ENCODE measurements at regions not wholly inside any gene's neighbourhood (a gene's known extent, or its start where the extent isn't known, plus 50 kb on each side); places are given as distances from the start of the nearest gene placed in this dataset.

DNA sequence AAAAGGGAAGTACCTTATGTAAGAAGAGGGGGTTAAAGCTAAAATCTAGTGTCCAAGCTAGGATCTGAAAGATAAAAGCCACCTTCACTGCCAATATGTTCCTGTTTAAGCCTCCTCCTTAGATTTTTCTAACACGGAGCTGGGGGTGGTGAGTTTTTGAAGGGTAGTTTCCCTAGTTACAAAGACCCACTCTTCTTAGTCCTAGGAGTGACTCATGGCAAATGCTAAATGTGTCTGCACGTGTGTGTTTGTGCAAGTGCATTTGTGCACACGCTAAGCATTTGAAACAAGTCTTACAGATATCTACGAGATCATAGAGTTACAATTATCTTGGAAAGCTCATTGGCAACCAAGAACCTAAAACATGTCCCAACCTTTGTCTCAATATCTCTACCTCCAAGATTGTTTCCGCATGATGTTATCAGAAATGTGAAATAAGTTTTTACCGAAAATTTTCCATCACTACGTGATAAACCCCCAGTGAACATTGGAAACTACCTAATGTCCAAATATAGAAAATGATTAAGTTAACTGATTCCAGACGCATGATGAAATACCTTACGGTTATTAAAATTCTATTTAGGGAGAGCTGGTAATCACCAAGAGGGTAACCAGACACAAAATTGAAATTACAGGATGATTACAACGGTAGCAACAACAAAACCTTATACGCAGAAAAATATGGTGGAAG, 78.0 kb upstream of the HRH2 start:
- intact Hi-C loops (cut with DNase I): no loop called here
- DNase-seq: no peak
- ATAC-seq: no peak

DNA sequence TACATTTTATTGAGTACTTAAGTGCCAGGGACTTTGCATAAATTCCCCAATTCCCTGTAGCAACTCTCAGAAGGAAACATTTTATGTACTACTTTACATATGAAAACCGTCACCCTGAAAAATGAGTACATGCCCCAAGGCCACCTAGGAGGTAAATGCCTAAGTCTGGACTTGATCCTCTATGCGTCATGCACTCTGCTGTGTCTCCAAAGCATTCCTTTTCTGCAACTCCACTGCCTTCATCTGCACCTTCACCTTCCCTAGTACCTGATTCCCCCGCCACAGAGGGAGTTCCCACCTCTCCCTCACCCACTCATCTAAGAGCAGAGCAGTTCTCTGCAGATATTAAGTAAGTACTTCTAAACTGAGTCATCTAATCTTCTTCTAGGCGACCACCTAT, 75.2 kb upstream of the HRH2 start:
- intact Hi-C loops (cut with DNase I): no loop called here
- no peak for ATAC-seq
- DNase-seq: no peak

- ATAC-seq: no peak
- DNase-seq: no peak
- intact Hi-C loops (cut with DNase I): no loop called here
Measured at GRCh38 chr5:175585567-175585966, 72.3 kb upstream of the HRH2 start.

DNA sequence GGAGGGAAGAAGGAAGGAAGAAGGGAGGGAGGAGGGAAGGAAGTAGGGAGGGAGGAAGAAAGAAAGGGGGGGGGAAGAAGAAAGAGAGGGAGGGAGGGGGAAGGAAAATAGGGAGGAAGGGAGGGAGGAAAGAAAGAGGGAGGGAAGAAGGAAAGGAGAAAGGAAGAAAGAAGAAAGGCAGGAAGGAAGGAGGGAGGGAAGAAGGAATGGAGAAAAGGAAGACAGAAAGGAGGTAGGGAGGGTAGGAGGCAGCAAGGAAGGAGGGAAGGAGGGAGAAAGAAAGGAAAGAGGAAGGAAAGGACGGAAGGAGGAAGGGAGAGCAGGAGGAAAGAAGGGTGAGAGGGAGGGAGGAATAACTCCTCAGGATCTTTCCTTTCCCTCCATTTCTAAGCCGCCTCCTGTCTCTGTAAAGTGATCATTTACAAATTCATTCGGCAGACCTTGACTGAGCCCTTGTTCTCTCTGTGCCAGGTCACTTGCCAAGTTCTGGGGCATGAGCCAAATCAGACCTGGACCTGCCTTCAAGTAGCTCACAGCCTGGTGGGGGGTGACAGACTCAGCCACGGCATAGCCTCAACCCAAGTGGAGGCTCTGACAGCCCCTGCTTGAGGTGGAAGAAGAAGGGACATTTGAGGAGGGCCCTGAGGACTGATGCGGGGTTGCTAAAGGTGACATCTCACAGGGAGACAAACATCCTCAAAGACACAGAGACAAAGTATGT, 69.0 kb upstream of the HRH2 start:
- DNase-seq: no peak
- intact Hi-C loops (cut with DNase I): no loop called here

GRCh38 chr5:175589714-175590113, 68.2 kb upstream of the HRH2 start:
- DNase-seq (no peak), ATAC-seq (no peak)
- intact Hi-C loops (cut with DNase I): no loop called here

More for the DNA sequence above, 69.0 kb upstream of the HRH2 start:
- ATAC-seq: peak in 1 of 2 donors; percentile 39

- ATAC-seq: peak in 1 of 2 donors; percentile 81
- DNase-seq: no peak
- intact Hi-C loops (cut with DNase I): no loop called here
Measured at GRCh38 chr5:175590471-175590881, 67.4 kb upstream of the HRH2 start.

GRCh38 chr5:175591293-175591692, 66.6 kb upstream of the HRH2 start:
- DNase-seq: no peak
- intact Hi-C loops (cut with DNase I): no loop called here
- no peak for ATAC-seq

DNA sequence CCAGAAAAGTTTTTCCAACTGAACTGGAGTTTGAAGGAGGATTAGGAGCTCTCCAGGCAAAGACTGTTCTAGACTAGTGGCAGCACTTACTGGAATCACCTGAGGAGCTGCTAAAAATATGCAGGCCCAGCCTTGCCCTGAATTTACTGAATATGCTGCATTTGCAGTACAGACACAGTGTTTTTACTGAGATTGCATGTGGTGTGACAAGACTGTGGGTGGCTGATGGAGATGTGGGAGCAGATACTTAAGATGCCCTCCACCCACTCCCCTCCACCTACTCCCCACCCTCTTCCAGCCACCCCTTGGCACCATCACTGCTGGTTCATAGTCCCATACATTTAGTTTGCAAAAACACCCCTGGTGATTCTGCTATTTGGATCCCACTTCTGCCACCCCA, 64.1 kb upstream of the HRH2 start:
- ATAC-seq: no peak
- intact Hi-C loops (cut with DNase I): no loop called here

DNA sequence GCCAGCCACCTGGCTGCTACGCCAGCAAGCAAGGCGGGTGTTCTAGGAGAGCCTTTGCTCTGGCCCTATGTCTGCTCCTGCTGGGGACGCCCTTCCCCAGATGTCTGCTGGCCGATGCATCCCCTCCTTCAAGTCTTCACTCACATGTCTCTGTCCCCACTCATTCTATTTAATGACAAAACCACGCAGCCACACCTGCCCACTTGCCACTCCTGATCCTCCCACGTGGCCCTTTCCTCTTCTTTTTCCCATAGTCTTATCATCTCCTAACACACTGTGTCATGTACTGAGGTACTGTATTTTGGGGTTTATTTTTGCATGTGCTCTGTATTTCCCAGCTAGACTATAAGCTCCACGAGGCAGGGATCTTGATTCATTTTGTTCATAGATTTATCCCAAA, 62.0 kb upstream of the HRH2 start:
- no peak for DNase-seq
- intact Hi-C loops (cut with DNase I): loop anchor here in 1 of 2 donors (5.0 kb wide), 1 partner anchor 91 kb away; no protein-coding TSS in a partner anchor

More for the DNA sequence above, 64.1 kb upstream of the HRH2 start:
- no peak for DNase-seq

GRCh38 chr5:175596761-175597189, 61.1 kb upstream of the HRH2 start:
- intact Hi-C loops (cut with DNase I): loop anchor here in 1 of 2 donors (5.0 kb wide), 1 partner anchor 91 kb away; no protein-coding TSS in a partner anchor
- ATAC-seq: no peak
- DNase-seq: no peak

More for the DNA sequence above, 62.0 kb upstream of the HRH2 start:
- no peak for ATAC-seq

DNA sequence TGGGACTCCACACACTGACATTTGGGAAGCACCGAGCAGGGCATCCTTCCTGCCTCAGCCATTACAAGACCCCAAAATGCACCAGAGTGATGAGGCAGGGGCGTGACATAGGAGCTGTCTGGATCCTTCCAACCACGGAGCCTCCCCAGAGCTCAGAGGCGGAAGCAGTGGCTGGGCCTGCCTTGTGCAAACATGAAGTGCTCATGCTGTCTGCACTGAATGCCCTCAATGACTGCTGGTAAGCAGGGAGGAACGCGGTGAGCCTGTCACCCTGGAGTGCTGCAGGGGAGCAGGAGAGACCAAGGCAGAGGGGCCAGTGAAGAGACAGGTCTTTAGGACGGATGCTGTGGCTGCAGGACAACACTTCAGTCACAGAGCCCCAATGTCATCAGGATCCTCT, 60.2 kb upstream of the HRH2 start:
- intact Hi-C loops (cut with DNase I): loop anchor here in 1 of 2 donors (5.0 kb wide), 1 partner anchor 90 kb away; no protein-coding TSS in a partner anchor
- DNase-seq (no peak), ATAC-seq (peak in 1 of 2 donors; percentile 13)

DNA sequence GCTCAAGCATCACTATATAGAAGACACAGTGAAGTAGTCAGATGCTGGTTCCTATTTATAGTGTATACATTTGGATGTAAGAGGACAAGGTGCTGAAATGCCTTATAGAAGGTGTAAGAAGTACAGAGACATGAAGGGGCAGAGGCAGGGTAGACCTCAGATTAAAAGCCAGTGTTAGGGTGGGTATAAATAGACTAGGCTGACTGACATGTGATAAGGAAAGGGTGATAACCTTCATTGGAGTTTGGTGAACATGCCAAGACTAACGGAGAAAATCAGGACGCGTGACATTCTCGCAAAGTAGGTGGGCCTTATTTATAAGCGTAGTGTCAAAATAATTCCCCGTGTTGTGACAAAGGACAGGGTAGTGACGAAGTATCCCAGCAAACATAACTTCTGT, 59.1 kb upstream of the HRH2 start:
- ATAC-seq (peak; percentile 86 to 89), DNase-seq (no peak)
- intact Hi-C loops (cut with DNase I): loop anchor here in 1 of 2 donors (5.0 kb wide), 1 partner anchor 89 kb away; no protein-coding TSS in a partner anchor

GRCh38 chr5:175599210-175599609, 58.7 kb upstream of the HRH2 start:
- peak; percentile 32 to 45 for ATAC-seq
- no peak for DNase-seq
- intact Hi-C loops (cut with DNase I): loop anchor here in 1 of 2 donors (5.0 kb wide), 1 partner anchor 88 kb away; no protein-coding TSS in a partner anchor

- intact Hi-C loops (cut with DNase I): no loop called here
- peak in 1 of 2 donors; percentile 80 for ATAC-seq
Measured at GRCh38 chr5:175603987-175604739, 53.7 kb upstream of the HRH2 start.

DNA sequence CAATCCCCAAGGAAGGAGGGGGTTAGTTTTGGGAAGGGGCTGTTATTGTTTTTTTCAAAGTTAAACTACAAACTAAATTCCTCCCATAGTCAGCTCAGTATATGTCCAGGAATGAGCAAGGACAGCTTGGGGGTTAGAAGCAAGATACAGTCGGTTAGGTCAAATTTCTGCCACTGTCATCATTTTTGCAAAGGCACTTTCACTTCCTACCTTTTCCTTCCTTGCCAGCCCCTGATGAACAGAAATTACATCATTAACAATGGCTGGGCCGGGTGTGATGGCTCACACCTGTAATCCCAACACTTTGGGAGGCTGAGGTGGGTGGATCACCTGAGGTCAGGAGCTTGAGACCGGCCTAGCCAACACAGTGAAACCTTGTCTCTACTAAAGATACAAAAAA, 51.5 kb upstream of the HRH2 start:
- DNase-seq (no peak), ATAC-seq (no peak)
- intact Hi-C loops (cut with DNase I): no loop called here

More at GRCh38 chr5:175603987-175604739, 53.7 kb upstream of the HRH2 start:
- no peak for DNase-seq
